T-helper 22 cell (primary cell): ENCODE measurements at regions not wholly inside any gene's neighbourhood (a gene's known extent, or its start where the extent isn't known, plus 50 kb on each side); places are given as distances from the start of the nearest gene placed in this dataset.

Experiments
- DNase-seq: peaks from one replicate; pipeline ENCODE4 v3.0.0-alpha.2; 2020; ENCODE audit warnings: low read depth

GRCh38 chr2:37782155-37782673, 110.8 kb upstream of the CDC42EP3 start:
- DNase-seq, result no peak

DNA sequence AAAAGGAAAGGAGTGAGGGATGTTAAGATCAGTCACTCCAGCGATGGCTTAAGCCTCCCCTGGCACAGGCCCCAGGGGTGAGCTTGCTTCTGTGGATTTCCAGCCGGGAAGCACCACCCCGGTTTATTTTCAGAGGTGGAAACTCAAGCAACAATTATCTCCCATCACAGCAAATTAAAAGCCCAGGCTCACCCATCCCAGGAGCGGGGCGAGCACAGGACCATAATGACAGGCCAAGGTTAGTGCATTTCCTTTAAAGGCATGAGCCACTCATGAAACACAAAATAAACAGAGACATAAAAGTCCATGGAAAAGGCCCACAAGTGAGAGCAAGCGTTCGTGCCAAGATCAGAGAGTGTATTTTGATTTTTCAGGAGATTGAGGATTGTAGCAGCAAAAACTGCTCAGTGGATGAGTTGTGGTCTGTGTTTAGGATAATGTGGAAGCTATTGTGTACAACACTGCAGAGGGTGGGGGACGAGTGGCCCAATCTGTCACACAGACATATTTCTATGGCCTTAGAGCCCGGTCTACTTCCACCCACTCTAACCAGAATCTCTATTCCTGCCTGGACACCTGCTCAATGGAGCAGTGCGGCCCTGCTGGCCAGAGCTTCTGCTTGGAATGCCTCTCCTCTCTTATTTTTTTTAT, 111.4 kb upstream of the CDC42EP3 start:
- no peak for DNase-seq

DNA sequence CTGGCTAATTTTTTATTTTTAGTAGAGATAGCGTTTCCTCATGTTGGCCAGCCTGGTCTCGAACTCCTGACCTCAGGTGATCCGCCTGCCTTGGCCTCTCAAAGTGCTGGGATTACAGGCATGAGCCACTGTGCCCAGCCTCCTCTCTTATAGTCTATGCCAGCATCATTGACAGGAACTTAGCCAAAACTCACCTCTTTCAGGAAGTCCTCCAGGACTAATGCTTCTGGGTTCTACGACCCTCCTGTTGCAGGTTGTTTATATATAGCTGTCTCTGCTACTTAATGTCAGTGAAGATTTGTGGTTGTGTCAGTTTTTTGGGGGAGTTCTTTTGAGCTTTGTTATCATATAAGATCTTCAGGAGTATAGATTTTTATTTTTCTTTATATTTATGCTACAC, 112.1 kb upstream of the CDC42EP3 start:
- DNase-seq, result no peak

DNA sequence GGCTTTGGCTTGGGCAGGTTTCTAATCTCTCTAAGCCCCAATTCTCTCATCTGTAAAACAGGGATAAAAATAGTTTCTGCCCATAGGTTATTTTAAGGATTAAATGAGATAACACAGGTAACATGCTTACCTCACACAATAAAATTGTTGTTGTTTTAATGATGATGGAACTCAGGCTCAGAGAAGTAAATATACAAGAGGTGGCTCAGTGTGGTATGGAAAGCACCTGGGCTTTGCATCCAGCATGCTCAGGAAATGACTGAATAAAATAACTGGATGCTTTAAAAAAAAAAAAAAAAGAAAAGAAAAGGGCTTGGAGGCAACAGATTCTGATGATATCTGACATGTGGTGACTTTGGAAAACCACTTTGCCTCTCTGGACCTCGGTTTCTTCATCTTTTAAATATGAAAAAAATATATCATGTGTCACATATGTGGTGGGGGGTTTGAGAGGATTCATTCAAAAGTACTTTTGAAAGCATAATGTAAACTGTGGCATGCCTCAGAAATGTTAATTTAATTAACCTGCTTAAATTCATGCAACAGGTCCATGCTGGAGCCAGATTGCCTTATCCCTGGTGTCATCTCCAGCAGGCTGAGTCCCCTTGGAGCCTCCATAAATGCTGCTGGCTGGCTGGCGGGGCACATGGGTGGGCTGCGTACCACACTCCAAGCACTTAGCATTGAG, 112.8 kb upstream of the CDC42EP3 start:
- no peak for DNase-seq

DNA sequence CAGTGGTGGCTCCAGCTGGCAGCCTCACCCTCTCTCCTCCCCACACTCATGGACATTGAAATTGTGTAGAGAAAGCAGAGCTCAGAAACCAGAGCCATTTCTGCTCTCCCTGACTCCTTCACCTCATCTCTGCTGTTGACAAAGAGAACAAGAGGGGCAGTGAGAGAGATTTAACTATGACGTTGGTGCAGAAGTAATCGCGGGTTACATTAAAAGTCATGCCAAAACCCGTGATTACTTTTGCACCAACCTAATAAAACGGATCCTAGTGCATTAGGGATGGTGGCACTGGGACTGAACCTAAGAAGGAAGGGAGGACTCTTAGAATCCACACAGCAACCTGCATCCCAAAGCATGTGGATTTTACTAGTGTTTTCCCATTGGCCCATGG, 113.3 kb upstream of the CDC42EP3 start:
- DNase-seq, result no peak

DNA sequence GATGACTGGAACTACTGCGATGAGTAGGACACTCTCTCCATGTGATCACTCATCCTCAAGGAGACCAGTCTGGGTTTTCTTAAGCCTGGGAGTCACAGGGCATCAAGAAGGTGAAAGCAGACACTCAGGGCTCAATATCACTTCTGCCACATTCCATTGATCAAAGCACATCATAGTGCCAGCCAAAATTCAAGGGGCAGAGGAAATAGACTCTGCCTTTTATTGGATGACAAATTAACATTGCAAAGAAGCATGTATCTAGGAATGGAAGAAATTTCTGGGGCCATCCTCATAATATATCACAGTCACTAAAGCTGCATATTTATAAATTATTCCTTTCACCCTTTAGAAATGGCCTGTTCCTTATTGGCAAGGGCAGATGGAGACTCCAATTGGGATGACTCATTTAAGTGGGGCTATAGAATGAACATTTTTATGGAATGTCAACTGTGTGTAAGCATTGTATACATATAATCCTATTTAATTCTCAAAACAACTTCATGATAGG, 114.8 kb upstream of the CDC42EP3 start:
- no peak for DNase-seq

DNA sequence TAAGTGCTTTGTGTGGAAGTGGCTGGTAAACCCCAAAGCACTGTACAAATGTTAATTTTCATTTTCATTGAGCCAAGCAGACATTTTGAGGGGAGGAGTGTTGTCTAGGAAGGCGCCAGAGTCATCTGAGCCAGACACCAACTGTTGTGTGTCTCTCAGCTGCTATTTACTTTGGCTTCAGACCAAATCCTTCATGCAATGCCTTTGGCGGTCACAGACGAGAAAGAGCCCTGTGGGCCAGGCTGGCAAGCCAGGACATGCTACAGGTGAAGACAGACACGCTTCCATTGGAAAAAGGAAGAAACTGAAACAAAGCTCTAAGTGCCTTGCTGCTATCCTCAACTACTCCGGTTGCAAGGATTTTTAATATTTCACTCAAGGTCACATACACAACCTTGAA, 115.4 kb upstream of the CDC42EP3 start:
- no peak for DNase-seq

GRCh38 chr2:37788602-37789209, 117.3 kb upstream of the CDC42EP3 start:
- DNase-seq, result no peak

- no peak for DNase-seq
Measured at GRCh38 chr2:37790019-37790418, 118.6 kb upstream of the CDC42EP3 start.

GRCh38 chr2:37790462-37790861, 119.0 kb upstream of the CDC42EP3 start:
- no peak for DNase-seq

GRCh38 chr2:37792366-37792765, 120.9 kb upstream of the CDC42EP3 start:
- no peak for DNase-seq

GRCh38 chr2:37793004-37793403, 121.6 kb upstream of the CDC42EP3 start:
- no peak for DNase-seq

GRCh38 chr2:37794717-37795116, 123.3 kb upstream of the CDC42EP3 start:
- no peak for DNase-seq

GRCh38 chr2:37795456-37795855, 124.0 kb upstream of the CDC42EP3 start:
- DNase-seq, result no peak

GRCh38 chr2:37795938-37796337, 124.5 kb upstream of the CDC42EP3 start:
- DNase-seq, result no peak

GRCh38 chr2:37796481-37796880, 125.0 kb upstream of the CDC42EP3 start:
- DNase-seq, result no peak

DNA sequence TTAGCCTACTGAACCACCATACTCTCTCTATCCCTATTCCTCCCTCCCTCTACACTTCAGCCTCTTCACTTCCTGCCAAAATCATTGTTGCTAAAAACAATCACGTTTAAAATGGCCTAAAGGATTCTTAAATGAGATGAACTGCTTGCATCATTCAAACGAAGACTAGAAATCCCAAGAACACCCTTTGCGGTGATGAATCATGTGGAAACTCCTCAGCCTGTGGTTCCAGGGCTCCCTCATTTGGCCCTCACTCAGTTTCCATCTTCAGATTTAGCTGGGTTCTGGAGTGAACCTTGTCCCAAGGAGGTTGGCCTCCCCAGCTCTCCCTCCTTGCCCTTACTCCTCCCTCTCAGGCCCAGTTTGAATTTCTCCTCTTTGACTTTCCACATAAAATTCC, 125.6 kb upstream of the CDC42EP3 start:
- DNase-seq, result no peak

DNA sequence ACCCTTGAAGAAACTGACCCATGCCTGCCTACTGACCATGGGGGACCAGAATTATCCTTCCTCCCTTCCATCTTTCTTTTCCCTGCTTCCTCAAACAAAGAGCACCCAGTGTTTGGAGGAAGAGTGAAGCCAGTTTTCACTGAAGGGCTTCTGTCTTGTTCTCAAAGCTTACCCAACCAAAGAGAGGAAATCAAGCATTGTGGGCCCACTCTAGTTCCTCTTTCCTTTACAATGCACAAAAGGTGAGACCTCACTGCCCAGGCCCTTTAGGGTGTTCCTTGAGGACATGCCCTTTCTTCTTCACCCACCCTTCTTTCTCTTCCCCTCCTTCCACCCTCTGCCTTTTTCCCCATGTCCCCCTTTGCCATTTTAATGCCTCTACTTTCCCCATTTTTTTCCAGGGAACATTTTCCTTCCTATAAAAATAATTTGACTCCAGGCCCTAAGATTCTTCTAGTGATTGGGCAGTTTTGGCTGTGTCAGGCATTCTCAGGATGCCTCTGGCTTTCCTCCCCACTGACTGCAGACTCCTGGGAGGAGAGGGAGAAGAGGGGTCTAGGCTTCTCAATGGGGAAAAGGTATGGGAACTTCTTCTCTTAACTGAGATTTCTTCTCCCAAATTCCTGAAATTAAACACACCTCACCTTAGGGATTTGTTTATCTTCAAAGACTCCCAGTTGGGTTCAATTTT, 126.6 kb upstream of the RMDN2 start:
- no peak for DNase-seq

GRCh38 chr2:37800176-37800858, 124.8 kb upstream of the RMDN2 start:
- no peak for DNase-seq

DNA sequence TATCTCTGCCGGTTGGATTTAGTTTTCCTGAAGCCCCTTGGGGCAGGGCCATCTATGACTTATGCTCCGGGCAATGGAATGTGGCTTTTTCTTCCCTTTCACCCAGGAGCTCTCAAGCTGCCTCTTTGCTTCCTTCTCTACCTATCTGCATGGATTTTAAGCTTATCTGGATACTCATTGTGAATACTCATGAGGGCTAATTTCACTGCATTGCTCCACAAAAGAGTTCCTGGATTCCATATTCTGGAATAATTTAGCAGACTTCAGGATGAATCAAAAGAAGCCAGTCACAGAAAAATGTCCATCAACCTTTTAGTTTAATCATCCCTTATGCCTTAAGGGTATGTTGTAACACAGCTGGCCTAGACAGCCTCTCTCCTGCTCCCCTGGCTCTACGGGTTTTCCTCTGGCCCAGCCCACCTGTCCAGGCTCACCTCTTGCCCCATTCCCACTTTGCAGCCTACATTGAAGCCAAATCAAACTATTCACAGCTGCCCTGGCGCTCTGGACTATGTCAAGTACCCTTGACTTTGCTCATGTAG, 122.8 kb upstream of the RMDN2 start:
- DNase-seq, result no peak

GRCh38 chr2:37802899-37803379, 122.1 kb upstream of the RMDN2 start:
- DNase-seq, result no peak
